ENCODE measurements at regions not wholly inside any gene's neighbourhood (a gene's known extent, or its start where the extent isn't known, plus 50 kb on each side); places are given as distances from the start of the nearest gene placed in this dataset.
"Not testable (repeated sequence)": the region's sequence is repeated elsewhere in the genome, so short reads cannot be mapped to it uniquely, and the experiment has no call there.

- 100% methylated on average over 2 of the region's 22 CpGs for WGBS (ENCODE audit: insufficient coverage, low lambda C conversion rate)
- DNase-seq; H3K4me1 ChIP-seq (ENCODE audit: control insufficient read depth, insufficient read depth, low read length); H3K9me3 ChIP-seq (ENCODE audit: control insufficient read depth, low read depth, low read length); H3K4me3 ChIP-seq (ENCODE audit: low read length); H3K36me3 ChIP-seq (ENCODE audit: control insufficient read depth, insufficient read depth, low read length); H3K27ac ChIP-seq (ENCODE audit: low read length); H3K27me3 ChIP-seq (ENCODE audit: control insufficient read depth, insufficient read depth, low read length): not testable (repeated sequence)
Observed at GRCh38 chr13:37155613-37156097, 50.2 kb upstream of the CSNK1A1L start.
